ENCODE measurements at regions not wholly inside any gene's neighbourhood (a gene's known extent, or its start where the extent isn't known, plus 50 kb on each side); places are given as distances from the start of the nearest gene placed in this dataset.

DNA sequence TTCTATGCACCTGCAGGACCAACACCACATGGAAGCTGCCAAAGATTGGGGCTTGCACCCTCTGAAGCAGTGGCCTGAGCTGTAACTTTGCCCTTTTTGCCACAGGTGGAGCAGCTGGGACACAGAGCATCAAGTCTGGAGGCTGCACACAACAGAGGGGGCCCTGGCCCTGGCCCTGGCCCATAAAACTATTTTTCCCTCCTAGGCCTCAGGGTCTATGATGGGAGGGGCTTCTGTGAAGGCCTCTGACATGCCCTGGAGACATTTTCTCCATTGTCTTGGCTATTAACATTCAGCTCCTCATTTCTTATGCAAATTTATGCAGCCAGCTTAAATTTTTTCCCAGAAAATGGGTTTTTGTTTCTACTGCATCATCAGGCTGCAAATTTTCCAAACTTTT is 335.5 kb downstream of the ARPP21 start:
- ATAC-seq, result no peak
- TF ChIP-seq PPARA (CRISPR knock-in tag; IDR thresholded peaks at IDR 0.05; ENCODE audit: borderline replicate concordance) (no peak), TCF4 (CRISPR knock-in tag; IDR thresholded peaks at IDR 0.05; ENCODE audit: borderline replicate concordance) (no peak), ISL1 (CRISPR knock-in tag; IDR thresholded peaks at IDR 0.05) (no peak), CSDC2 (CRISPR knock-in tag; IDR thresholded peaks at IDR 0.05) (no peak), ZC3H10 (CRISPR knock-in tag; IDR thresholded peaks at IDR 0.05) (no peak), RARB (CRISPR knock-in tag; IDR thresholded peaks at IDR 0.05) (no peak), ESRRG (CRISPR knock-in tag; IDR thresholded peaks at IDR 0.05) (no peak), OSR1 (CRISPR knock-in tag; IDR thresholded peaks at IDR 0.05) (no peak), ZNF8 (CRISPR knock-in tag; IDR thresholded peaks at IDR 0.05) (no peak), ZFP30 (CRISPR knock-in tag; IDR thresholded peaks at IDR 0.05) (no peak), ZFP3 (CRISPR knock-in tag; IDR thresholded peaks at IDR 0.05) (no peak), ZNF565 (CRISPR knock-in tag; conservative IDR thresholded peaks at IDR 0.05; ENCODE audit: low read depth) (no peak), ARNTL (CRISPR knock-in tag; IDR thresholded peaks at IDR 0.05; ENCODE audit: borderline replicate concordance, low read depth) (no peak), GLIS3 (CRISPR knock-in tag; IDR thresholded peaks at IDR 0.05) (no peak), TOX (CRISPR knock-in tag; IDR thresholded peaks at IDR 0.05; ENCODE audit: borderline replicate concordance) (no peak)
- TF ChIP-seq, protein P1, sequence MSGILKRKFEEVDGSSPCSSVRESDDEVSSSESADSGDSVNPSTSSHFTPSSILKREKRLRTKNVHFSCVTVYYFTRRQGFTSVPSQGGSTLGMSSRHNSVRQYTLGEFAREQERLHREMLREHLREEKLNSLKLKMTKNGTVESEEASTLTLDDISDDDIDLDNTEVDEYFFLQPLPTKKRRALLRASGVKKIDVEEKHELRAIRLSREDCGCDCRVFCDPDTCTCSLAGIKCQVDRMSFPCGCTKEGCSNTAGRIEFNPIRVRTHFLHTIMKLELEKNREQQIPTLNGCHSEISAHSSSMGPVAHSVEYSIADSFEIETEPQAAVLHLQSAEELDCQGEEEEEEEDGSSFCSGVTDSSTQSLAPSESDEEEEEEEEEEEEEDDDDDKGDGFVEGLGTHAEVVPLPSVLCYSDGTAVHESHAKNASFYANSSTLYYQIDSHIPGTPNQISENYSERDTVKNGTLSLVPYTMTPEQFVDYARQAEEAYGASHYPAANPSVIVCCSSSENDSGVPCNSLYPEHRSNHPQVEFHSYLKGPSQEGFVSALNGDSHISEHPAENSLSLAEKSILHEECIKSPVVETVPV (CRISPR knock-in tag; IDR thresholded peaks at IDR 0.05), result no peak
- TF ChIP-seq, protein P2, sequence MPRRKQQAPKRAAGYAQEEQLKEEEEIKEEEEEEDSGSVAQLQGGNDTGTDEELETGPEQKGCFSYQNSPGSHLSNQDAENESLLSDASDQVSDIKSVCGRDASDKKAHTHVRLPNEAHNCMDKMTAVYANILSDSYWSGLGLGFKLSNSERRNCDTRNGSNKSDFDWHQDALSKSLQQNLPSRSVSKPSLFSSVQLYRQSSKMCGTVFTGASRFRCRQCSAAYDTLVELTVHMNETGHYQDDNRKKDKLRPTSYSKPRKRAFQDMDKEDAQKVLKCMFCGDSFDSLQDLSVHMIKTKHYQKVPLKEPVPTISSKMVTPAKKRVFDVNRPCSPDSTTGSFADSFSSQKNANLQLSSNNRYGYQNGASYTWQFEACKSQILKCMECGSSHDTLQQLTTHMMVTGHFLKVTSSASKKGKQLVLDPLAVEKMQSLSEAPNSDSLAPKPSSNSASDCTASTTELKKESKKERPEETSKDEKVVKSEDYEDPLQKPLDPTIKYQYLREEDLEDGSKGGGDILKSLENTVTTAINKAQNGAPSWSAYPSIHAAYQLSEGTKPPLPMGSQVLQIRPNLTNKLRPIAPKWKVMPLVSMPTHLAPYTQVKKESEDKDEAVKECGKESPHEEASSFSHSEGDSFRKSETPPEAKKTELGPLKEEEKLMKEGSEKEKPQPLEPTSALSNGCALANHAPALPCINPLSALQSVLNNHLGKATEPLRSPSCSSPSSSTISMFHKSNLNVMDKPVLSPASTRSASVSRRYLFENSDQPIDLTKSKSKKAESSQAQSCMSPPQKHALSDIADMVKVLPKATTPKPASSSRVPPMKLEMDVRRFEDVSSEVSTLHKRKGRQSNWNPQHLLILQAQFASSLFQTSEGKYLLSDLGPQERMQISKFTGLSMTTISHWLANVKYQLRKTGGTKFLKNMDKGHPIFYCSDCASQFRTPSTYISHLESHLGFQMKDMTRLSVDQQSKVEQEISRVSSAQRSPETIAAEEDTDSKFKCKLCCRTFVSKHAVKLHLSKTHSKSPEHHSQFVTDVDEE (CRISPR knock-in tag; IDR thresholded peaks at IDR 0.05), result no peak
- TF ChIP-seq, protein P3, sequence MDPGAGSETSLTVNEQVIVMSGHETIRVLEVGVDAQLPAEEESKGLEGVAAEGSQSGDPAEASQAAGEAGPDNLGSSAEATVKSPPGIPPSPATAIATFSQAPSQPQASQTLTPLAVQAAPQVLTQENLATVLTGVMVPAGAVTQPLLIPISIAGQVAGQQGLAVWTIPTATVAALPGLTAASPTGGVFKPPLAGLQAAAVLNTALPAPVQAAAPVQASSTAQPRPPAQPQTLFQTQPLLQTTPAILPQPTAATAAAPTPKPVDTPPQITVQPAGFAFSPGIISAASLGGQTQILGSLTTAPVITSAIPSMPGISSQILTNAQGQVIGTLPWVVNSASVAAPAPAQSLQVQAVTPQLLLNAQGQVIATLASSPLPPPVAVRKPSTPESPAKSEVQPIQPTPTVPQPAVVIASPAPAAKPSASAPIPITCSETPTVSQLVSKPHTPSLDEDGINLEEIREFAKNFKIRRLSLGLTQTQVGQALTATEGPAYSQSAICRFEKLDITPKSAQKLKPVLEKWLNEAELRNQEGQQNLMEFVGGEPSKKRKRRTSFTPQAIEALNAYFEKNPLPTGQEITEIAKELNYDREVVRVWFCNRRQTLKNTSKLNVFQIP (CRISPR knock-in tag; IDR thresholded peaks at IDR 0.05; ENCODE audit: borderline replicate concordance, low read depth), result no peak
- TF ChIP-seq, protein P4, sequence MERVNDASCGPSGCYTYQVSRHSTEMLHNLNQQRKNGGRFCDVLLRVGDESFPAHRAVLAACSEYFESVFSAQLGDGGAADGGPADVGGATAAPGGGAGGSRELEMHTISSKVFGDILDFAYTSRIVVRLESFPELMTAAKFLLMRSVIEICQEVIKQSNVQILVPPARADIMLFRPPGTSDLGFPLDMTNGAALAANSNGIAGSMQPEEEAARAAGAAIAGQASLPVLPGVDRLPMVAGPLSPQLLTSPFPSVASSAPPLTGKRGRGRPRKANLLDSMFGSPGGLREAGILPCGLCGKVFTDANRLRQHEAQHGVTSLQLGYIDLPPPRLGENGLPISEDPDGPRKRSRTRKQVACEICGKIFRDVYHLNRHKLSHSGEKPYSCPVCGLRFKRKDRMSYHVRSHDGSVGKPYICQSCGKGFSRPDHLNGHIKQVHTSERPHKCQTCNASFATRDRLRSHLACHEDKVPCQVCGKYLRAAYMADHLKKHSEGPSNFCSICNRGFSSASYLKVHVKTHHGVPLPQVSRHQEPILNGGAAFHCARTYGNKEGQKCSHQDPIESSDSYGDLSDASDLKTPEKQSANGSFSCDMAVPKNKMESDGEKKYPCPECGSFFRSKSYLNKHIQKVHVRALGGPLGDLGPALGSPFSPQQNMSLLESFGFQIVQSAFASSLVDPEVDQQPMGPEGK (CRISPR knock-in tag; IDR thresholded peaks at IDR 0.05; ENCODE audit: borderline replicate concordance), result no peak
- TF ChIP-seq, protein P5, sequence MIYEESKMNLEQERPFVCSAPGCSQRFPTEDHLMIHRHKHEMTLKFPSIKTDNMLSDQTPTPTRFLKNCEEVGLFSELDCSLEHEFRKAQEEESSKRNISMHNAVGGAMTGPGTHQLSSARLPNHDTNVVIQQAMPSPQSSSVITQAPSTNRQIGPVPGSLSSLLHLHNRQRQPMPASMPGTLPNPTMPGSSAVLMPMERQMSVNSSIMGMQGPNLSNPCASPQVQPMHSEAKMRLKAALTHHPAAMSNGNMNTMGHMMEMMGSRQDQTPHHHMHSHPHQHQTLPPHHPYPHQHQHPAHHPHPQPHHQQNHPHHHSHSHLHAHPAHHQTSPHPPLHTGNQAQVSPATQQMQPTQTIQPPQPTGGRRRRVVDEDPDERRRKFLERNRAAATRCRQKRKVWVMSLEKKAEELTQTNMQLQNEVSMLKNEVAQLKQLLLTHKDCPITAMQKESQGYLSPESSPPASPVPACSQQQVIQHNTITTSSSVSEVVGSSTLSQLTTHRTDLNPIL (CRISPR knock-in tag; IDR thresholded peaks at IDR 0.05; ENCODE audit: low read depth), result no peak

DNA sequence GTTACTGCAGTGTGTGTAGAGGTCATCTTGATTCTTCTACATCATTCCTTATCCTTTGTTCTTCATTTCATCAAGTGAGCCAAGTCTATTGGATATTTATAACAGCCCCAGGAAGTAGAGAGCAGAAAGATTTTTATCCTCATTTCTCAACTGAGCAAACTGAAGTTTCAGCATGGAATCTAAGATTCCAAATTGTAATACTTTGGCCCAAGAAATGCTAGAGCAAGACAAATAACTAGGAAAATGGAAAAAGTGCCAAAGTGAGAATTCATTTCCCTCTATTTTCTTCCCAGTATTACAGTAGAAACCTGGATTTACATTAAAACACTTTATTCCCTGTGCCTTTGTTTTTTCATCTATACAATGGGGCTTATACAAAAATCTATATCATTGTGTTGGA is 346.8 kb downstream of the ARPP21 start:
- no peak for ATAC-seq
- TF ChIP-seq, protein P2 (CRISPR knock-in tag; IDR thresholded peaks at IDR 0.05), result no peak
- no peak for TF ChIP-seq ARNTL (CRISPR knock-in tag; IDR thresholded peaks at IDR 0.05; ENCODE audit: borderline replicate concordance, low read depth)
- no peak for TF ChIP-seq BACH2 (CRISPR knock-in tag; IDR thresholded peaks at IDR 0.05; ENCODE audit: borderline replicate concordance)
- no peak for TF ChIP-seq ZNF565 (CRISPR knock-in tag; conservative IDR thresholded peaks at IDR 0.05; ENCODE audit: low read depth)
- TF ChIP-seq ESRRG (CRISPR knock-in tag; IDR thresholded peaks at IDR 0.05), result no peak
- TF ChIP-seq ISL1 (CRISPR knock-in tag; IDR thresholded peaks at IDR 0.05), result no peak
- TF ChIP-seq, protein P4 (CRISPR knock-in tag; IDR thresholded peaks at IDR 0.05; ENCODE audit: borderline replicate concordance), result no peak
- TF ChIP-seq PPARA (CRISPR knock-in tag; IDR thresholded peaks at IDR 0.05; ENCODE audit: borderline replicate concordance), result no peak
- TF ChIP-seq ZFP3 (CRISPR knock-in tag; IDR thresholded peaks at IDR 0.05), result no peak
- no peak for TF ChIP-seq CSDC2 (CRISPR knock-in tag; IDR thresholded peaks at IDR 0.05)
- TF ChIP-seq, protein P5 (CRISPR knock-in tag; IDR thresholded peaks at IDR 0.05; ENCODE audit: low read depth), result no peak
- TF ChIP-seq ZNF8 (CRISPR knock-in tag; IDR thresholded peaks at IDR 0.05), result no peak
- no peak for TF ChIP-seq ZC3H10 (CRISPR knock-in tag; IDR thresholded peaks at IDR 0.05)
- TF ChIP-seq ZFP30 (CRISPR knock-in tag; IDR thresholded peaks at IDR 0.05), result no peak
- no peak for TF ChIP-seq GLIS3 (CRISPR knock-in tag; IDR thresholded peaks at IDR 0.05)
- no peak for TF ChIP-seq SNAI2 (CRISPR knock-in tag; IDR thresholded peaks at IDR 0.05)
- TF ChIP-seq ZNF70 (CRISPR knock-in tag; IDR thresholded peaks at IDR 0.05), result no peak
